GM18909 (cell line): ENCODE measurements at regions not wholly inside any gene's neighbourhood (a gene's known extent, or its start where the extent isn't known, plus 50 kb on each side); places are given as distances from the start of the nearest gene placed in this dataset.
"Not testable (repeated sequence)": the region's sequence is repeated elsewhere in the genome, so short reads cannot be mapped to it uniquely, and the experiment has no call there.

Experiments used
- ATAC-seq: cut with Tn5 transposase; IDR thresholded peaks from one replicate; pipeline ENCODE4 v1.9.1; 2021; ENCODE audit warnings: mild to moderate bottlenecking; ENCODE audit not compliant: unreplicated experiment, poor library complexity

GRCh38 chr1:182235952-182236650 lies 155.5 kb downstream of the GLUL start:
- no peak for ATAC-seq

- no peak for ATAC-seq
Observed at GRCh38 chr1:182235604-182235951, 156.0 kb downstream of the GLUL start.

- no peak for ATAC-seq
Observed at GRCh38 chr1:182229921-182230491, 161.6 kb downstream of the GLUL start.

GRCh38 chr1:182229451-182229850 lies 162.1 kb downstream of the GLUL start:
- no peak for ATAC-seq

GRCh38 chr1:182227864-182228547 lies 163.6 kb downstream of the GLUL start:
- ATAC-seq, result no peak

- ATAC-seq, result no peak
Observed at GRCh38 chr1:182226618-182227017, 165.0 kb downstream of the GLUL start.

GRCh38 chr1:182225755-182226154 lies 164.2 kb upstream of the ZNF648 start:
- ATAC-seq, result not testable (repeated sequence)

- not testable (repeated sequence) for ATAC-seq
Observed at GRCh38 chr1:182221990-182222389, 160.5 kb upstream of the ZNF648 start.

- ATAC-seq, result not testable (repeated sequence)
Observed at GRCh38 chr1:182221367-182221766, 159.9 kb upstream of the ZNF648 start.

- ATAC-seq, result no peak
Observed at GRCh38 chr1:182217967-182218366, 156.5 kb upstream of the ZNF648 start.

- no peak for ATAC-seq
Observed at GRCh38 chr1:182217071-182217470, 155.6 kb upstream of the ZNF648 start.

GRCh38 chr1:182215764-182216163 lies 154.3 kb upstream of the ZNF648 start:
- no peak for ATAC-seq

- ATAC-seq, result no peak
Observed at GRCh38 chr1:182213163-182213562, 151.7 kb upstream of the ZNF648 start.

GRCh38 chr1:182211386-182211785 lies 149.9 kb upstream of the ZNF648 start:
- no peak for ATAC-seq

- no peak for ATAC-seq
Observed at GRCh38 chr1:182210417-182210816, 148.9 kb upstream of the ZNF648 start.

GRCh38 chr1:182207300-182207699 lies 145.8 kb upstream of the ZNF648 start:
- no peak for ATAC-seq

GRCh38 chr1:182206626-182207239 lies 145.2 kb upstream of the ZNF648 start:
- ATAC-seq, result no peak

GRCh38 chr1:182205351-182206022 lies 144.0 kb upstream of the ZNF648 start:
- ATAC-seq, result no peak

- ATAC-seq, result no peak
Observed at GRCh38 chr1:182203191-182203875, 141.8 kb upstream of the ZNF648 start.

- not testable (repeated sequence) for ATAC-seq
Observed at GRCh38 chr1:182201490-182201889, 140.0 kb upstream of the ZNF648 start.
